Keratinocyte (primary cell): ENCODE measurements at regions not wholly inside any gene's neighbourhood (a gene's known extent, or its start where the extent isn't known, plus 50 kb on each side); places are given as distances from the start of the nearest gene placed in this dataset.
A peak's percentile ranks its signal among the peaks of the same experiment; 100 is the strongest.

Experiments
- DNase-seq: peaks from one replicate; pipeline ENCODE4 v3.0.0-alpha.2; 2011; ENCODE audit warnings: low read depth, missing footprints, low spot score
- FAIRE-seq: peaks from 2 replicates; lab custom pipeline; 2011; peaks lifted over from hg19 to GRCh38; lab: Jason Lieb, UNC
- H2AFZ ChIP-seq: 2 replicates; pipeline ENCODE4 v1.6.0; 2012; ENCODE audit warnings: low read length, control low read depth, inconsistent platforms; ENCODE audit not compliant: control insufficient read depth
- H3K27ac ChIP-seq: 2 replicates; pipeline ENCODE4 v1.5.1; 2011; ENCODE audit warnings: low read length; ENCODE audit not compliant: control insufficient read depth, insufficient read depth
- H3K27me3 ChIP-seq: 3 replicates; pipeline ENCODE4 v1.6.0; 2011; ENCODE audit warnings: low read length; ENCODE audit not compliant: control insufficient read depth, insufficient read depth; ENCODE audit errors: extremely low read depth
- H3K36me3 ChIP-seq, 2 experiments: 2 replicates in 1 of 2; 3 replicates in 1 of 2; pipeline ENCODE4 v1.5.1; 2011; ENCODE audit warnings: low read length in 2 of 2, mild to moderate bottlenecking in 1 of 2; ENCODE audit not compliant: control insufficient read depth in 2 of 2, insufficient read depth in 2 of 2; ENCODE audit errors: extremely low read depth in 1 of 2
- H3K4me1 ChIP-seq: 3 replicates; pipeline ENCODE4 v1.5.1; 2011; ENCODE audit warnings: low read length; ENCODE audit not compliant: control insufficient read depth, insufficient read depth; ENCODE audit errors: extremely low read depth
- H3K4me2 ChIP-seq: 3 replicates; pipeline ENCODE4 v1.6.0; 2011; ENCODE audit warnings: low read depth, low read length; ENCODE audit not compliant: control insufficient read depth, insufficient read depth; ENCODE audit errors: extremely low read depth
- H3K4me3 ChIP-seq, 3 experiments: fragments of 200-600 bp in 1 of 3; sonication (generic) in 1 of 3; 2 replicates in 2 of 3; 3 replicates in 1 of 3; pipeline ENCODE4 v1.5.1; 2011 to 2016; ENCODE audit warnings: low read length in 3 of 3, mild to moderate bottlenecking in 3 of 3, control low read depth in 2 of 3, inconsistent platforms in 1 of 3, low read depth in 1 of 3, mixed read lengths in 1 of 3, mixed run types in 1 of 3, moderate library complexity in 1 of 3; ENCODE audit not compliant: control insufficient read depth in 2 of 3, insufficient read depth in 2 of 3; ENCODE audit errors: extremely low read depth in 1 of 3
- H3K79me2 ChIP-seq: 2 replicates; pipeline ENCODE4 v1.6.0; 2012; ENCODE audit warnings: low read length; ENCODE audit not compliant: control insufficient read depth, insufficient read depth
- H3K9ac ChIP-seq: 3 replicates; pipeline ENCODE4 v1.6.0; 2011; ENCODE audit warnings: low read length; ENCODE audit not compliant: control insufficient read depth, insufficient read depth; ENCODE audit errors: extremely low read depth
- H3K9me1 ChIP-seq: 3 replicates; pipeline ENCODE4 v1.6.0; 2011; ENCODE audit warnings: low read length; ENCODE audit not compliant: control insufficient read depth, insufficient read depth; ENCODE audit errors: extremely low read depth
- H3K9me3 ChIP-seq: 2 replicates; pipeline ENCODE4 v1.5.1; 2012; ENCODE audit warnings: low read depth, low read length; ENCODE audit not compliant: control insufficient read depth
- H4K20me1 ChIP-seq: 3 replicates; pipeline ENCODE4 v1.6.0; 2011; ENCODE audit warnings: low read length; ENCODE audit not compliant: control insufficient read depth, insufficient read depth; ENCODE audit errors: extremely low read depth
- CTCF ChIP-seq, 3 experiments: IDR thresholded peaks in 1 of 3; conservative IDR thresholded peaks in 1 of 3; optimal IDR thresholded peaks in 1 of 3; 2 replicates in 2 of 3; 3 replicates in 1 of 3; pipeline versions ENCODE3 to v1.5.1; 2011; ENCODE audit warnings: low read length in 3 of 3, mild to moderate bottlenecking in 3 of 3, moderate library complexity in 2 of 3, control low read depth in 1 of 3, inconsistent platforms in 1 of 3; ENCODE audit not compliant: insufficient read depth in 2 of 3; ENCODE audit errors: extremely low read depth in 1 of 3
- EZH2 ChIP-seq: IDR thresholded peaks from one replicate; pipeline ENCODE4 v1.6.1; 2012; ENCODE audit warnings: inconsistent platforms, mild to moderate bottlenecking, low read length, moderate library complexity
- dilution Hi-C: fragments of 300-500 bp; cut with MboI; formaldehyde crosslinking; loops from one replicate; pipeline ENCODE4 v1.7.0; 2020; ENCODE audit warnings: low sequenced_read_pairs; ENCODE audit not compliant: extremely low pct_ligation_motif_present

DNA sequence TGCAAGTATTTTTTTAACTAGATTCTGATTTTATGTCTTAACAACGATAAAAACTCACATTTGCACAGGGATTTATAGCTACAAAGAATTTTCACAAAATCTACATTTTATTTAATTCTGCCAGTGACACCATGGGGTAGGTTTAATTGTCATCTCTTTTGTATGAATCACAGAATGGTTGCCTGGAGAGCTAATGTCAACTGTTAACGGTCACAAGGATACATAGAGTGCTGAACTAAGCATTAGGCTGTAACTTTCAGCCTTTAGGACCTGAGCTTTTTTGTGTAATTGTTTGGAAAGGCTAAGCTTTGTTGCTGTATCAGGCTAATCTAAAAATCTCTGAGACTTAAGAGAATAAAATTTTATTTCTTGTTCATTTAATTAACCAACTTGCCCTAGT, 465.3 kb upstream of the TBX3 start:
- Histone ChIP-seq H3K27ac (peak overlapping the region; percentile 4), H4K20me1 (no peaks in the 10 kb centered on the region), H3K79me2 (no peaks in the 10 kb centered on the region), H3K9ac (no peak overlapping the region), H3K27me3 (no peaks in the 10 kb centered on the region), H3K36me3 (no peaks in the 10 kb centered on the region), H2AFZ (peak overlapping the region; percentile 48), H3K4me1 (peaks cover 22% of the 10 kb centered on the region), H3K4me2 (no peak overlapping the region), H3K9me1 (no peaks in the 10 kb centered on the region), H3K4me3 (no peak overlapping the region), H3K9me3 (peaks cover 4% of the 10 kb centered on the region)
- no peak for TF ChIP-seq CTCF (optimal IDR thresholded peaks at IDR 0.05 in 1 of 3, IDR thresholded peaks at IDR 0.05 in 1 of 3, conservative IDR thresholded peaks at IDR 0.05 in 1 of 3; ENCODE audit: extremely low read depth in 1 of 3, insufficient read depth in 2 of 3, low read length in 3 of 3)
- no peak for TF ChIP-seq EZH2
- FAIRE-seq (no peak), DNase-seq (no peak)
- dilution Hi-C loops: no loop called here

DNA sequence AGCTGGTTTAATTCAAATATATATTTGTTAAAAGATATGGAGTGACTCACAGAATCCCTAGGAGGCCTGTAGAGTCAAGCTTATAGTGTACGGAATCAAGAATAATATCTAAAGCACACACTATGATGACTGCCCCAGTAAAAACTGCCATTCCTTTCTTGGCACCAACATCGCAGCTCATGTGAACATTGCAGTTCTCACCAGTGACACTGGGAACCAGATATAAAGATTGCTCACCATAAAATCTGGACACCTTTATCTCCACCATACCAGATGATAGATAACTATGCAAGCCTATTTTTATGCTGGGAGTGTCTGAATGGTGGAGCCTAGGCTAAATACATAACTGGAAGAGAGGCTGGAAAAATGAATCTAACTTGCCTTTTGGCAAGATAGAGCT, 463.9 kb upstream of the TBX3 start:
- H3K9me1 ChIP-seq: no peaks in the 10 kb centered on the region
- no peak overlapping the region for H3K4me2 ChIP-seq
- no peak overlapping the region for H2AFZ ChIP-seq
- peaks cover 22% of the 10 kb centered on the region for H3K4me1 ChIP-seq
- FAIRE-seq (no peak), DNase-seq (no peak)
- H3K4me3 ChIP-seq: no peak overlapping the region
- dilution Hi-C loops: no loop called here
- no peak overlapping the region for H3K27ac ChIP-seq
- H3K79me2 ChIP-seq: no peaks in the 10 kb centered on the region
- no peak overlapping the region for H3K9ac ChIP-seq
- H3K36me3 ChIP-seq: no peaks in the 10 kb centered on the region
- no peak for TF ChIP-seq CTCF (optimal IDR thresholded peaks at IDR 0.05 in 1 of 3, IDR thresholded peaks at IDR 0.05 in 1 of 3, conservative IDR thresholded peaks at IDR 0.05 in 1 of 3; ENCODE audit: extremely low read depth in 1 of 3, insufficient read depth in 2 of 3, low read length in 3 of 3)
- no peak for TF ChIP-seq EZH2
- H3K9me3 ChIP-seq: peaks cover 4% of the 10 kb centered on the region
- H4K20me1 ChIP-seq: no peaks in the 10 kb centered on the region
- H3K27me3 ChIP-seq: no peaks in the 10 kb centered on the region
